ENCODE measurements at regions not wholly inside any gene's neighbourhood (a gene's known extent, or its start where the extent isn't known, plus 50 kb on each side); places are given as distances from the start of the nearest gene placed in this dataset.

- TF ChIP-seq, protein P1, sequence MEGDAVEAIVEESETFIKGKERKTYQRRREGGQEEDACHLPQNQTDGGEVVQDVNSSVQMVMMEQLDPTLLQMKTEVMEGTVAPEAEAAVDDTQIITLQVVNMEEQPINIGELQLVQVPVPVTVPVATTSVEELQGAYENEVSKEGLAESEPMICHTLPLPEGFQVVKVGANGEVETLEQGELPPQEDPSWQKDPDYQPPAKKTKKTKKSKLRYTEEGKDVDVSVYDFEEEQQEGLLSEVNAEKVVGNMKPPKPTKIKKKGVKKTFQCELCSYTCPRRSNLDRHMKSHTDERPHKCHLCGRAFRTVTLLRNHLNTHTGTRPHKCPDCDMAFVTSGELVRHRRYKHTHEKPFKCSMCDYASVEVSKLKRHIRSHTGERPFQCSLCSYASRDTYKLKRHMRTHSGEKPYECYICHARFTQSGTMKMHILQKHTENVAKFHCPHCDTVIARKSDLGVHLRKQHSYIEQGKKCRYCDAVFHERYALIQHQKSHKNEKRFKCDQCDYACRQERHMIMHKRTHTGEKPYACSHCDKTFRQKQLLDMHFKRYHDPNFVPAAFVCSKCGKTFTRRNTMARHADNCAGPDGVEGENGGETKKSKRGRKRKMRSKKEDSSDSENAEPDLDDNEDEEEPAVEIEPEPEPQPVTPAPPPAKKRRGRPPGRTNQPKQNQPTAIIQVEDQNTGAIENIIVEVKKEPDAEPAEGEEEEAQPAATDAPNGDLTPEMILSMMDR (IDR thresholded peaks at IDR 0.05): no peak
- TF ChIP-seq POLR2A (IDR thresholded peaks at IDR 0.05): no peak
Observed at GRCh38 chr3:181851063-181851462, 139.3 kb downstream of the SOX2 start.

All from body of pancreas (tissue), 4 donors.